Limb (tissue), 2 donors: ENCODE measurements at regions not wholly inside any gene's neighbourhood (a gene's known extent, or its start where the extent isn't known, plus 50 kb on each side); places are given as distances from the start of the nearest gene placed in this dataset.
"Not testable (repeated sequence)": the region's sequence is repeated elsewhere in the genome, so short reads cannot be mapped to it uniquely, and the experiment has no call there.

Experiments used
- DNase-seq, 2 donors: peaks; one replicate each; pipeline ENCODE4 v3.0.0-alpha.2; 2016; ENCODE audit errors: extremely low spot score in 2 of 2

GRCh38 chr4:188657365-188657764 is 518.1 kb downstream of the TRIML1 start:
- DNase-seq, result no peak

- no peak for DNase-seq
Measured at GRCh38 chr4:188658958-188659522, 519.8 kb downstream of the TRIML1 start.

- peak; percentile 24 to 27 for DNase-seq
Measured at GRCh38 chr4:188660796-188661195, 521.6 kb downstream of the TRIML1 start.

DNA sequence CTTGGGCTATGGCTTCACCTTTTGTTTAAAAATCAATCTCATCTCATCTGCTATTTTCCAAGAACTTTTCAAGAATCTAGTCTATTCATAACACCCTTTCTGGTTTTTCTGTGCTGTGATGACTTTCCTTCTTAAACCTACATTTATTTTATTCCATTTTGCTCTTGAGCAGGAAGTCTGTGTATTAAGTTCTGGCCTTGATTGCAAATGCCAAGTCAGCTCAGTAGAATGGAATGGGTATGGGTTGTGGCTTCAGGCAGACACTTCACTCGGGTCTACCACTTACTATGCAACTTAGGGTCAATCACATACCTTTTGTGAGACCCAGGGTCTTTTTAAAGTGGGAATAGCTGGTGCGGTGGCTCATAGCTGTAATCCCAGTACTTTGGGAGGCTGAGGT is 522.3 kb downstream of the TRIML1 start:
- DNase-seq, result no peak

DNA sequence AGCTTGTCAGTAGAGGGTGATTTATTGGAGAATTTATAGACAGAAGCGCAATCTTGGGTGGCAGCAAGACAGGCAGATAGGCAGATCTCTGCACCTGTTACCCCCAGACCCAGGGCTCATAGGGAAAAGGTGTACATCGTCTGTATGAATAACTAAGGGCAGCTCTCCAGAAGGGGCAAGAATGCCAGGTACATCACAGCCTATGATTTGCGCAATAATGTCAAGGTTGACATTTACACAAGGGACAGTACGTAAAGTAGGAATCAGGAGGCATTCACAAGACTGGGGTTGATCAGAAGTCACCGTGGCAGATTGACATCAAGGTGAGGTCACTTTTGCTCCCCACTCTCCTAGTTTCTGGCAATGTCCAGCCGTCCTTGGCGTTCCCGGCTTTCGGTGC is 524.1 kb downstream of the TRIML1 start:
- DNase-seq, result no peak

DNA sequence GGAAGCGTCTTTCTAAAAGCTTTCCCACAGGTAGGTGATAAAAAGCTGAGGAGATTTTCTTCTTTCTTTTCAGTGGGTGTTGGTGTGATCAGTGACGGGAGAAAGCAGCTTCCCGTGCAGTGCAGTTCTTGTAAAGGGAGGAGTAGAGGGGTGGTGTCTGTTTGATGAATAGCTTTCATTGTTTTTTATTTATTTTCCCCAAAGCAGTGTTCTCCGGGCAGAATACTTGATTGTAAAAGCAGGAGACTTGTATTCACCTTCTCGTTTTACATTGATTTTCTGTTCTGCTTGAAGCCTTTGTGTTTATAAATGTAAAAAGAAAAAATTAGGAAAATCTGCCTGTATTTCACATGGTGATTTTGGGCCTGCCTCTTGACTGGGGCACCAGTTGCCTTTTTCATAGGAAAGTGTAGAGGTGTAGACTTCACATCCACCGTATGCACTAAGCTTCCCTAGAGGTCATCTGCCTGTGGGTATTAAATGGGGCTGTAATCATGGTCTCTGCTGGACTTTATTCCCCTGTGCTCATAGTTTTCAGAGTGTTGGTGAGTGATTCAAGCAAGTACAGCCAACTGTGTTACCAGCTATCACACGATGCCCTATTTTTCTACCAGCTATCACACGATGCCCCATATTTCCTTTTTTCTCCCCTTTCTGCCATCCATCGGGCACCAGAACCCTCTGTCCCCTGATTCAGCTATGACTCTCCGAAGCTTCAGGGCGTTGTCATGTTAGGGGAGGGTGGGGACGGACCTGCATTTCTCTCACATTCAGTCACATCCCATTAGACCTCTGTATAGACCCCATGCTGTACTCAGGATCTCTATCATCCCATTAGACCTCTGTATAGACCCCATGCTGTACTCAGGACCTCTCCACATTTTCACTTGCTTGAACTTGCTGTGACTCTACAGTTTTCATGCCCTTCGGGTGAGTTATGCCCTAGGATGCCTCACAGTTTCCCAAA is 526.5 kb downstream of the TRIML1 start:
- DNase-seq, result no peak

DNA sequence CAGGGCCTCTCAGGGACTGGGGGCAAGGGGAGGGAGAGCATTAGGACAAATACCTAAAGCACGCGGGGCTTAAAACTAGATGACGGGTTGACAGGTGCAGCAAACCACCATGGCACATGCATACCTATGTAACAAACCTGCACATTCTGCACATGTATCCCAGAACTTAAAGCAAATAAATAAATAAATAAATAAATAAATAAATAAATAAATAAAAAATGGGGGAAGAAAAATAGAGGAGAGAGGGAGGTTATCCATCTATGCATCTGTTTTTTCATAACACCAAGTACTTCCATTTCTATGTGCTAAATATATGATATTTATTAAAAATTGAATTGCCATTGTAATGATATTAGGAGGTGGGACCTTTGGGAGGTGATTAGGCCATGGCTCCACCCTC is 539.5 kb downstream of the TRIML1 start:
- not testable (repeated sequence) for DNase-seq

GRCh38 chr4:188680004-188680666 is 540.9 kb downstream of the TRIML1 start:
- DNase-seq, result no peak

- DNase-seq, result no peak
Measured at GRCh38 chr4:188680667-188681063, 541.4 kb downstream of the TRIML1 start.

GRCh38 chr4:188682321-188682720 is 543.1 kb downstream of the TRIML1 start:
- DNase-seq, result no peak

GRCh38 chr4:188683571-188683970 is 544.3 kb downstream of the TRIML1 start:
- DNase-seq, result no peak

DNA sequence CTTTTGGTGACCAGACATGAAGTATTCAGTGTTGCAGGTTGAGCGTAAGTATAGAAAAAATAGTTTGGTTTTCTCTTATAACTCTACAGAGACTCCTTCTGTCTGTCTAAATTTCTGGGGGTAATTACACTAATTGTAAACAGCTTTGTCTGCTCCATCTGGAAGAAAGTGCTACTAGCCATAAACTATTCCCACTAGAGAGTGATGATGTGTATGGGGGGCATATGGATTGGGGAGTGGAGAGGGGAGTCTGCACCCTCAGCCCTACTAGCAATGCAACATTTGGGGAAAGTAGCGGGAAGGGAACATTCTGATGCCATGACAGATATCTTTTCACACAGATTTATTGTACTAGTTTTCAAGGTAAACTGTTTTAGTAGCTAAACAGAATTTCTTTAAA is 549.7 kb downstream of the TRIML1 start:
- DNase-seq, result no peak

- DNase-seq, result no peak
Measured at GRCh38 chr4:188691811-188692210, 552.6 kb downstream of the TRIML1 start.

- DNase-seq, result no peak
Measured at GRCh38 chr4:188695261-188695660, 556.0 kb downstream of the TRIML1 start.

DNA sequence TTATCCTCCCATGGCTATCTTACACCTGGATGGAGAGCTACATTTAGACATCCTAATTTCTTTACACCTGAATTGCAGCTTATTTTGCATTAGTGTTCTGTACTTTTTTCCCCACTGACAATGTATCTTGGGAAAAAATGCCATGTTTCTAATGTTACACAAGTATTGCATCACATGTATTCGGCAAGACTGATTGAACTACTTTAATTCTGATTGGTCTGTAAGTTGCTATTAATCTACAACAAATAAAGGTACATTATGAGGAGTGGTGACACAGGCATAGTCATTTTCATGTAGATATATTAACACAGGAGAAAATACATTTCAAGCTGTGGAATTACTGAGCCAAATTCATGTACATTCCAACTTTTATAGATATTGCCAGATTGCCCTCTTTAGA is 558.0 kb downstream of the TRIML1 start:
- DNase-seq, result no peak

GRCh38 chr4:188701952-188702351 is 562.7 kb downstream of the TRIML1 start:
- no peak for DNase-seq

- no peak for DNase-seq
Measured at GRCh38 chr4:188704288-188704687, 565.0 kb downstream of the TRIML1 start.

DNA sequence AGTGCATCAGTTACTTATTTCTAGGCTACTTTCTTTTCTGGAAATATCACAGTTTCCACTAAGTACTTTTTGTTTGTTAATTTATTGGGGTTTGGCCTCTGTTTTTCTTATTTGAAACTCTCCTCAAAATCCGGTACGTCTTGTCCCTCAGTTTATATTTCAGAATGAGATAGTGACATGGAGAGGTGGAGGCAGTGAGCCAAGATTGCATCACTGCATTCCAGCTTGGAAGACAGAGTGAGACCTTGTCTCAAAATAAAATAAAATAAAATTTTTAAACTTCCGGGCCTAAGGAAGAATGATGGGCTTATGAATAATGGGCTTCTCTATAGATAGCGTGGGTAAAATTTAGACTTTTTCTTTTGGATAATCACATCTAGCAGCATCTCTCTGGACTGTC is 567.8 kb downstream of the TRIML1 start:
- DNase-seq, result no peak

GRCh38 chr4:188714501-188714900 is 575.3 kb downstream of the TRIML1 start:
- DNase-seq, result peak in 1 of 2 donors; percentile 34

DNA sequence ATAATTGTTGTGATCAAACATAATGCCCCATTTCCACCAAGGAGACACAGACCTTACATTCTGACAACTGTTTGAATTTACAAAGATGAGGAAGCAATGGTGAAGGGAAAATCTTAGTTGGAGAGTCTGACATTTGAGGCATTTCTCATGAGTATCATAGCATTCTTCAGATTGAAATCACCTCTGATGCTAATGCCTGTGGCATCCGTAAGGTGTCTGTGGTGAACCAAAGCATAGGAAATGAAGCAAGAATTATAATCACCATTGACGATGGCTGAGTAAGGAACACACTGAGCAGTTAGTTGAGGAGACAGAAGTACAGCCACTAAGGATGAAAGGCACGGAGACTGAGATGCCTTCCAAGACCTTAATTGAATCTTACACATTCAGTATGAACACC is 575.7 kb downstream of the TRIML1 start:
- no peak for DNase-seq

GRCh38 chr4:188717661-188718060 is 578.4 kb downstream of the TRIML1 start:
- no peak for DNase-seq

DNA sequence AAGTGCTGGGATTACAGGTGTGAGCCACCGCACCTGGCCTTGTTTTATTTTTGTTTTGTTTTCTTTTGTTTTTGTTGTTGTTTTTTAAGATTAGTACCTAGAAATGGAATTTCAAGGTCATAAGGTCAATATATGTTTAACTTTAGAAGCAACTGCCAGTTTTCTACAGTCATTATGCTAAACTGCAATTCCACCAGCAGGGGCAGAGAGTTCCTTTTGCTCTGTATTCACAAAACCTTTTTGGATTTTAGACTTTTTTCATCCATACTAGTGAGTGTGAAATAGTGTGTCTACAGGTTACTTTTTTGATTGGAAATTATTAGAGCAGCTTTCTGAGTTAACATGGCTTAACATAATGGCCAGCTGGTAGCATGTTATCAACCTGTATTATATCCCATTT is 580.6 kb downstream of the TRIML1 start:
- DNase-seq, result no peak
